Gastroesophageal sphincter (tissue), 4 donors: ENCODE measurements at regions not wholly inside any gene's neighbourhood (a gene's known extent, or its start where the extent isn't known, plus 50 kb on each side); places are given as distances from the start of the nearest gene placed in this dataset.

Experiments used
- ATAC-seq: fragments of 150-250 bp; one replicate; pipeline ENCODE4 v1.9.1; 2016; ENCODE audit warnings: mild to moderate bottlenecking, moderate library complexity
- H3K27ac ChIP-seq, 4 donors: fragments of 200-600 bp; sonication (generic) in 3 of 4; 1 replicate in 3 of 4; 2 replicates in 1 of 4; pipeline ENCODE4 v1.5.1; 2016 to 2019
- H3K27me3 ChIP-seq: fragments of 200-600 bp; sonication (generic); one replicate; pipeline ENCODE4 v1.5.1; 2019
- H3K36me3 ChIP-seq, 2 donors: fragments of 200-600 bp; sonication (generic); one replicate each; pipeline ENCODE4 v1.5.1; 2019; ENCODE audit warnings: control low read depth in 1 of 2
- H3K4me1 ChIP-seq, 3 donors: fragments of 200-600 bp; sonication (generic); 1 replicate in 2 of 3; 2 replicates in 1 of 3; pipeline ENCODE4 v1.5.1; 2016 to 2019; ENCODE audit warnings: control low read depth in 2 of 3
- H3K4me3 ChIP-seq, 2 donors: fragments of 200-600 bp; sonication (generic); one replicate each; pipeline ENCODE4 v1.5.1; 2019; ENCODE audit warnings: mild to moderate bottlenecking in 1 of 2, moderate library complexity in 1 of 2
- H3K9me3 ChIP-seq, 3 donors: fragments of 200-600 bp; sonication (generic); one replicate each; pipeline ENCODE4 v1.5.1; 2017 to 2019; ENCODE audit warnings: control low read depth in 2 of 3
- EP300 ChIP-seq: sonication (generic); formaldehyde crosslinking; IDR thresholded peaks from one replicate; pipeline ENCODE4 v1.6.1; 2017; ENCODE audit warnings: antibody characterized with exemption, mild to moderate bottlenecking
- POLR2A ChIP-seq, 2 donors: fragments of 450-650 bp; IDR thresholded peaks; one replicate each; pipeline ENCODE4 v1.6.1; 2017; ENCODE audit warnings: antibody characterized with exemption in 2 of 2, mild to moderate bottlenecking in 2 of 2, moderate library complexity in 1 of 2
- POLR2AphosphoS5 ChIP-seq: sonication (generic); formaldehyde crosslinking; IDR thresholded peaks from one replicate; pipeline ENCODE4 v1.6.1; 2017; ENCODE audit warnings: antibody characterized with exemption
- WGBS, 2 donors: methylation state at CpG; one replicate each; pipeline ENCODE4 v1.1.5; 2018; ENCODE audit warnings: low coverage in 1 of 2; 5-methylcytosine and 5-hydroxymethylcytosine counted together
- TF ChIP-seq, protein P1 (sequence below), 4 experiments: fragments of 200-600 bp in 2 of 4; fragments of 450-650 bp in 2 of 4; sonication (generic) in 1 of 4; IDR thresholded peaks; one replicate each; pipeline ENCODE4 v1.5.1; 2017 to 2019; ENCODE audit warnings: antibody characterized with exemption in 4 of 4, mild to moderate bottlenecking in 2 of 4, moderate library complexity in 2 of 4

DNA sequence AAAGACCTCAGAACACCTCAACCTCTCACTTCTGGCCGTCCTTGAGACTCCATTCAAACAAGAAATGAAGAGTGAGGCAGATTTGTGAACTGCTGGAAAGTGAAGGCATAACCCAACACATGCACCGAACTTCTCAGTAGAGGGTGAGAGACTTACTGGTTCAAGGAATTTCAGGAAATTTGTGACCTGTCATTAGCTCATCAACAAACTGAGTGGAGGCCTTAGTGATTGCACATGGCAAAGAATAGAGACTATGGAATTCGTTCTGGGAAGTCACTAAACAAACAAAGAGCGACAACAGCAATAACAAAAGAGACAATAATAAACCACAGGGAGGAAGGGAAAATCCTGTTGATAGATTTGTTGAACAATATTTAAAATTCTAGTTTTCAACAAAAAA, 125.0 kb upstream of the AKR1E2 start:
- Histone ChIP-seq H3K27me3 (no peaks in the 10 kb centered on the region), H3K27ac (no peak overlapping the region), H3K4me3 (no peak overlapping the region), H3K4me1 (peaks cover 0 to 5% (median 0%) of the 10 kb centered on the region in 3 donors), H3K9me3 (no peaks in the 10 kb centered on the region), H3K36me3 (no peaks in the 10 kb centered on the region)
- no peak for ATAC-seq
- no peak for TF ChIP-seq EP300
- no peak for TF ChIP-seq POLR2AphosphoS5
- TF ChIP-seq POLR2A (IDR thresholded peaks at IDR 0.05), result no peak
- TF ChIP-seq, protein P1, sequence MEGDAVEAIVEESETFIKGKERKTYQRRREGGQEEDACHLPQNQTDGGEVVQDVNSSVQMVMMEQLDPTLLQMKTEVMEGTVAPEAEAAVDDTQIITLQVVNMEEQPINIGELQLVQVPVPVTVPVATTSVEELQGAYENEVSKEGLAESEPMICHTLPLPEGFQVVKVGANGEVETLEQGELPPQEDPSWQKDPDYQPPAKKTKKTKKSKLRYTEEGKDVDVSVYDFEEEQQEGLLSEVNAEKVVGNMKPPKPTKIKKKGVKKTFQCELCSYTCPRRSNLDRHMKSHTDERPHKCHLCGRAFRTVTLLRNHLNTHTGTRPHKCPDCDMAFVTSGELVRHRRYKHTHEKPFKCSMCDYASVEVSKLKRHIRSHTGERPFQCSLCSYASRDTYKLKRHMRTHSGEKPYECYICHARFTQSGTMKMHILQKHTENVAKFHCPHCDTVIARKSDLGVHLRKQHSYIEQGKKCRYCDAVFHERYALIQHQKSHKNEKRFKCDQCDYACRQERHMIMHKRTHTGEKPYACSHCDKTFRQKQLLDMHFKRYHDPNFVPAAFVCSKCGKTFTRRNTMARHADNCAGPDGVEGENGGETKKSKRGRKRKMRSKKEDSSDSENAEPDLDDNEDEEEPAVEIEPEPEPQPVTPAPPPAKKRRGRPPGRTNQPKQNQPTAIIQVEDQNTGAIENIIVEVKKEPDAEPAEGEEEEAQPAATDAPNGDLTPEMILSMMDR (IDR thresholded peaks at IDR 0.05), result no peak
- 79 to 83% methylated on average over 3 to 4 of the region's 4 CpGs for WGBS, 2 donors

DNA sequence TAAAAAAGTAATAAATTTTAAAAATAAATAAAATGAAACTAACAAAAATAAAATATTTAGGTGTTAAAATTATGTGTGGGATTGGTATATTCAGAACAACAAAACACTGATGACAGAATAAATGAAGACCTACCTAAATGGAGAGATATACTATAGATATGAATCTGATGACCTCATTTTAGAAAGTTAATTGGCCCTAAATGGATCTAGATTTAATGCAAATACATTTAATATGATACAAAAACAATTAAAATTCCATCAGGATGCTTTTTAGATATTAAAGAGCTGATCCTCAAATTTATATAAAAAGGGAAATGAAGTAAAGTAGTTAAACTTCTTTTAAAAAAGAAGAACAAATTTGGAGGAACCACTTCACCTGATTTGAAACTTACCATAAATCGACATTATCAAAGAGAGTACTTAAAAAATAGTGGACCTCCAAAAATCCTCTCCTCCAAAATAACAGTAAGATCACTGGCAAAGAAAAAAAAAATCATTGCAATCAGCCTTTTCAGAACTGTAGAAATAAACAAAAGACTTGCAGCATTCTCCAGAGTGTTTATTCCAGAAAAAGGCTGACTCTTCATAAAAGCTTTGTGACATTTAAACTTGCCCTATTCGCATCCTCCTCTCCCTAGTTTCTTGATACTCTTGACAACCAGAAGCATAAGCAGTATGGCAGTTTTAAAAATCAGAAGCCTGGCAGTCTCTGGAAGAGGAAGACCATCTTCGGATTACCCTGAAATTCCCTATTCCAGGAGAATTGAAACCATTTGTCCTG, 125.9 kb upstream of the AKR1E2 start:
- H3K9me3 ChIP-seq, result no peaks in the 10 kb centered on the region
- no peak overlapping the region for H3K4me3 ChIP-seq
- no peaks in the 10 kb centered on the region for H3K27me3 ChIP-seq
- 62 to 91% methylated on average over 3 of the region's 3 CpGs for WGBS, 2 donors
- H3K27ac ChIP-seq, result no peak overlapping the region
- TF ChIP-seq POLR2A (IDR thresholded peaks at IDR 0.05), result no peak
- no peak for TF ChIP-seq EP300
- TF ChIP-seq, protein P1 (IDR thresholded peaks at IDR 0.05), result no peak
- no peak for TF ChIP-seq POLR2AphosphoS5
- H3K4me1 ChIP-seq, result peaks cover 0 to 5% (median 0%) of the 10 kb centered on the region in 3 donors
- no peaks in the 10 kb centered on the region for H3K36me3 ChIP-seq
- ATAC-seq, result no peak

DNA sequence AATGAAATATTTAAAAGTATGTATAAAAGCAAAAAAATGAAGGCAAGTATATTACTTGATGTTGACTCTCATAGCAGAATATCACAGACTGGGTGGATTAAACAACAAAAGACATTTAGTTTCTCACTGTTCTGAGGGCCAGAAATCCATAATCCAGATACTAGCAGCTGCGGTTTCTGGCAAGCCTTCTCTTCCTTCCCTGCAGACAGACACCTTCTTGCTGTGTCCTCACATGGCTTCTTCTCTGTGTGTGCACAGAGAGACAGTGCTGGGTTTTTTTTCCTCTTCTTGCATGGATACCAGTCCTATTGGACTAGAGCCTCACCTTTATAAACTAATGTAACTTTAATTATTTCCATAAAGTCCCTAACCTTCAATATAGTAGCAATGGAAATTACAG, 127.9 kb upstream of the AKR1E2 start:
- Histone ChIP-seq H3K27ac (no peak overlapping the region), H3K27me3 (no peaks in the 10 kb centered on the region), H3K36me3 (no peaks in the 10 kb centered on the region), H3K9me3 (no peaks in the 10 kb centered on the region), H3K4me3 (no peak overlapping the region), H3K4me1 (no peaks in the 10 kb centered on the region)
- TF ChIP-seq, protein P1 (IDR thresholded peaks at IDR 0.05), result no peak
- TF ChIP-seq EP300 (no peak), POLR2A (IDR thresholded peaks at IDR 0.05) (no peak), POLR2AphosphoS5 (no peak)
- ATAC-seq, result no peak
- 31 to 50% methylated on average over 1 of the region's 1 CpG for WGBS, 2 donors

DNA sequence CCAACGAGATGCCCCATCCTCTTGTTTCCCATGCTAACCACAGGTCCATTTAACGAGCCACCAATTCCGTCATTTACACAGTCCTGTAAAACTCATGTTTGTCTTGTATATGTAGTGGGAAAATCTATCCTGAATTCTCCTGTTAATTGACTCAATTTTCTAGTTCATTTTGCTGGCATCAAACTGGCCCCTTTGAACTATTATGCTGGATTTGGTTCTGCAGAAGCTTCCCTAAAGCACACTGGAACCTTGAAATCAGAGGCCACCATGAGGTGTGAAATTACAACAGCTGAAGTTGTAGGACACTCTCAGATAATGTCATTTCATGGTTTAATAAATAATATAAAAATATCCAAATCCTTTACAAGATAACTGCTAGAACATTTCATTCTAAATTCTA, 129.8 kb upstream of the AKR1E2 start:
- Histone ChIP-seq H3K36me3 (no peaks in the 10 kb centered on the region), H3K27me3 (no peaks in the 10 kb centered on the region), H3K4me3 (no peak overlapping the region), H3K9me3 (no peaks in the 10 kb centered on the region), H3K4me1 (no peaks in the 10 kb centered on the region), H3K27ac (no peak overlapping the region)
- 86 to 93% methylated on average over 3 of the region's 3 CpGs for WGBS, 2 donors
- TF ChIP-seq EP300 (no peak), POLR2AphosphoS5 (no peak), POLR2A (IDR thresholded peaks at IDR 0.05) (no peak)
- TF ChIP-seq, protein P1 (IDR thresholded peaks at IDR 0.05), result no peak
- ATAC-seq, result no peak

DNA sequence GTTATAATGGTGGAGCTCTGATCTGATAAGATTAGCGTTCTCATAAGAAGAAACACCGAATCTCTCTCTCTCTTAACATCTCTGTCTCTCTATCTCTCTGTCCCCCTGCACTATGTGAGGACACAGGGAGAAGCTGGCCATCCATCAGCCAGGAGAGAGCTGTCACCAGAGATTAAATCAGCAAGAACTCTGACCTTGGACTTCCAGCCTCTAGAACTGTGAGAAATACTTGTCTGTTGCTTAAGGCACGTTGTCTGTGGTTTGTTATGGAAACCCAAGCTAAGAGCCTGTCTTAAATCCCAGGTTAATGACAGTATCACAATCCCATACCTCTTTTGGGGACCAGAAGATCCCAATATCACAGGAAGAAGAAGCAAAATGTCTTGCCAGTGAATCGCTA, 132.0 kb upstream of the AKR1E2 start:
- H3K4me1 ChIP-seq, result no peaks in the 10 kb centered on the region
- whole genome bisulfite sequencing, 2 donors, result 69 to 89% methylated on average over 4 of the region's 4 CpGs

More for the DNA sequence above, 132.0 kb upstream of the AKR1E2 start:
- no peaks in the 10 kb centered on the region for H3K27me3 ChIP-seq
- no peaks in the 10 kb centered on the region for H3K9me3 ChIP-seq
- H3K36me3 ChIP-seq, result no peaks in the 10 kb centered on the region
- TF ChIP-seq, protein P1 (IDR thresholded peaks at IDR 0.05), result no peak
- TF ChIP-seq POLR2AphosphoS5, result no peak
- TF ChIP-seq POLR2A (IDR thresholded peaks at IDR 0.05), result no peak
- no peak for TF ChIP-seq EP300
- ATAC-seq, result no peak
- H3K4me3 ChIP-seq, result no peak overlapping the region
- H3K27ac ChIP-seq, result no peak overlapping the region
